Mucosa of rectum (tissue), 2 donors: ENCODE measurements at regions not wholly inside any gene's neighbourhood (a gene's known extent, or its start where the extent isn't known, plus 50 kb on each side); places are given as distances from the start of the nearest gene placed in this dataset.
A peak's percentile ranks its signal among the peaks of the same experiment; 100 is the strongest.

Experiments used
- H3K27ac ChIP-seq, 2 donors: one replicate each; pipeline ENCODE4 v1.7.0; 2013; ENCODE audit warnings: inconsistent platforms in 2 of 2, low read depth in 2 of 2, low read length in 2 of 2
- H3K27me3 ChIP-seq, 2 donors: one replicate each; pipeline ENCODE4 v1.7.0; 2013; ENCODE audit warnings: low read length in 2 of 2; ENCODE audit not compliant: control insufficient read depth in 2 of 2, insufficient read depth in 2 of 2
- H3K36me3 ChIP-seq, 2 donors: one replicate each; pipeline ENCODE4 v1.7.0; 2013; ENCODE audit warnings: low read length in 2 of 2; ENCODE audit not compliant: control insufficient read depth in 2 of 2, insufficient read depth in 2 of 2
- H3K4me1 ChIP-seq, 2 donors: one replicate each; pipeline ENCODE4 v1.7.0; 2013; ENCODE audit warnings: low read length in 2 of 2, mild to moderate bottlenecking in 1 of 2; ENCODE audit not compliant: control insufficient read depth in 2 of 2, insufficient read depth in 2 of 2
- H3K4me3 ChIP-seq, 2 donors: one replicate each; pipeline ENCODE4 v1.7.0; 2013; ENCODE audit warnings: low read length in 2 of 2
- H3K9ac ChIP-seq, 2 donors: one replicate each; pipeline ENCODE4 v1.7.0; 2013; ENCODE audit warnings: low read length in 2 of 2, low read depth in 1 of 2, mild to moderate bottlenecking in 1 of 2
- H3K9me3 ChIP-seq, 2 donors: one replicate each; pipeline ENCODE4 v1.7.0; 2013; ENCODE audit warnings: low read length in 2 of 2; ENCODE audit not compliant: control insufficient read depth in 2 of 2
- donor health status: healthy.
- donor health status: Normal muscosa, but diverticular disease.

DNA sequence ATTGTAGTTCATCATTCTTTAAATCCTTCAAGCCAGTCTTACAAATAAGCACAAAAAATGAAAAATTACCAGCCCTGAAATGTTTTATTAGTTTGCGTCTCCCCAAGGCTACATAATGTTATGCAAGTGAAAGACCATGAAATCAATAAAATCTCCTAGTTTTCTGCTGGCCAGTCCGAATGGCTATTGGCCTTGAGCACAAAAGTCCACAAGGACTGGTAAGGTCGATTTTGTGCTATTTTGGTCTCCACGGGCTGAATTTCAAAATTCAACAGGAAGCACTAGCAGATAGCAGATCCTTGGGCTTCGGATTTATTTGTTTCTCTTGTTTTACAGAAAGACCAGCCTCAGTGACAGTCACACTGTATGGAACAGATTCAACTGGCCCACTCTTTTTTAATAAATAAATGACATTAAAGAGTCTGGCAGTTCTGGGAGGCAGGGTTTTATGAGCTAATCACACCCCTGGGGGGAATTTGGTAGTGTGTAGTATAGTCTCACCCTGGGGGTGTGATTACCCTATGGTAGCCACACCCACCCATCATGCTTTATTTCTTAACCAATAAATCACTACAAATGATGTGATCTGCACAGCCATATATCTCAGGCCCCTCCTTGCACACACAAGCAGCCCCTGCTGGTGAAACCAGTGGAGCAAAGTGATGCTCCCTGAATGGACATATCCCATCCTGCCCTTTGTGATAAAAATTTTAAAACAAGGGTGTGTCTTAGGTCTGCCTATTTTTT is 51.1 kb upstream of the TMEM33 start:
- peaks cover 19 to 25% of the 10 kb centered on the region in 2 donors for H3K27me3 ChIP-seq
- H3K9me3 ChIP-seq: no peaks in the 10 kb centered on the region
- no peak overlapping the region for H3K9ac ChIP-seq
- no peak overlapping the region for H3K27ac ChIP-seq
- H3K4me3 ChIP-seq: no peak overlapping the region
- H3K4me1 ChIP-seq: peaks cover 3 to 8% of the 10 kb centered on the region in 2 donors
- H3K36me3 ChIP-seq: no peaks in the 10 kb centered on the region

DNA sequence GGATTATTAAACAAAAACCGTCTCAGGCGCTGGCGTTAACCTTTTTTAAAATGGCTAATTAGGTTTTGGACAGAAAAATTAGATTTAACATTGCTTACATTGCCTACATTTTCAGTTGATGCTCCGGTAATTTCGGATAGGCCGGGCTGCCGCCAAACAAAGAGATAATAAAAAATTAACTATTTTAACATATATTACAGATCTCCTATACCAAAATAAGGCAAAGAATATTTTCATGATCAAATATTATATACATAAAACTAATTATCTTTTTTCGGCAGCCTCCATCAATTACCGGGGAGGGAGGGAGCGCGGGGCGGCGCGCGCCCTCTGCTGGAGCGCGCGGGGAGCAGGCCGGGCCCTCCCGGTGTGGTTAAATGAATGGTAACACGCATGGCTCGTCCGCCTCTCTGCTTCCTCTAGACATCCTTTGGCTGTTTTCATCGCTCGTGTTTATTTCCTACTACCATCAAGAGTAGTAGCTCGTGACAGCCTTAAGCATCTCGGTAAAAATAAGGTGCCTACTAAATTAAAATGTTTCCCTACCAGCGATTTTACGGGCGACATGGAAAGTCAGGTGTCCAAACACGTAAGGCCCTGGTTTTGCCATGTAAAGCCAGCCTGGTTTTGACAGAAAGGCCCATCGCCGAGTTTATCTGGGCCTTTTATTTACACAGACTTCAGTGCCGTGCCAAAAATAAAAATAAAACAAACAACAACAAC is 52.4 kb upstream of the TMEM33 start:
- H3K9ac ChIP-seq: no peak overlapping the region
- H3K36me3 ChIP-seq: no peaks in the 10 kb centered on the region
- H3K27me3 ChIP-seq: peaks cover 28 to 32% of the 10 kb centered on the region in 2 donors
- no peak overlapping the region for H3K27ac ChIP-seq
- H3K4me1 ChIP-seq: peaks cover 3 to 8% of the 10 kb centered on the region in 2 donors
- H3K9me3 ChIP-seq: no peaks in the 10 kb centered on the region
- H3K4me3 ChIP-seq: peak overlapping the region in 1 of 2 donors; percentile 42

DNA sequence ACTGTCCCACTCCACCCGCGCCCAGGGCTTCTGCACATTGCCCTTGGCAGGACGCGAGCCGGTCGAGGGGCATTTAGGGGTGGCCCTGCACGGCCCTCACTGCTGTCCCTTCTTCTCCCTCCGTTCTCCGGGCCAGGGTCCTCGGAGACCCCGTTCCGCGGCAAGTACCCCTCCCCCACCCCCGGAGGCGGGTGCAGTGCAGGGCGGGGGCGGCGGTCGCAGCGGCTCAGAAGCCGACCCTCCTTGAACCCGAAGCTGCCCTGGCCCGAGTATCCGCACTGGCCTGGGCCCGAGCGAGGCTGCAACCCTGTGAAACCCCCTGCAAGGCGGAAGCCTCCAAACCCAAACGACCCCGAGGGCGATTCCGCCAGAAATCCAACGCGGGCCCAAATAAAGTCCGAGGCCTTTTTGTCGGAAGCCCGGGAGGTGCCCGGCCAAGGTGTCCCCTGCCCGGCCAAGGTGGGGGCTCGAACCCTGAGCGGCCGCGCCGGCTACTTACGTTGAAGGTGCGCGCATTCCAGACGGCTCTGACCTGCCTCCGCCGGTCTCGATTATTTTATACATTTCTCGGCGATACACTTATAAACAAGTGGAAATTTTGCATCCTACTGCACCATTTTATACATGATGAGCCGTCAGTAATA is 53.1 kb upstream of the TMEM33 start:
- peak overlapping the region in 1 of 2 donors; percentile 42 for H3K4me3 ChIP-seq
- peaks cover 3 to 8% of the 10 kb centered on the region in 2 donors for H3K4me1 ChIP-seq
- H3K27ac ChIP-seq: no peak overlapping the region
- no peak overlapping the region for H3K9ac ChIP-seq
- H3K9me3 ChIP-seq: no peaks in the 10 kb centered on the region
- H3K27me3 ChIP-seq: peaks cover 33 to 39% of the 10 kb centered on the region in 2 donors
- no peaks in the 10 kb centered on the region for H3K36me3 ChIP-seq

DNA sequence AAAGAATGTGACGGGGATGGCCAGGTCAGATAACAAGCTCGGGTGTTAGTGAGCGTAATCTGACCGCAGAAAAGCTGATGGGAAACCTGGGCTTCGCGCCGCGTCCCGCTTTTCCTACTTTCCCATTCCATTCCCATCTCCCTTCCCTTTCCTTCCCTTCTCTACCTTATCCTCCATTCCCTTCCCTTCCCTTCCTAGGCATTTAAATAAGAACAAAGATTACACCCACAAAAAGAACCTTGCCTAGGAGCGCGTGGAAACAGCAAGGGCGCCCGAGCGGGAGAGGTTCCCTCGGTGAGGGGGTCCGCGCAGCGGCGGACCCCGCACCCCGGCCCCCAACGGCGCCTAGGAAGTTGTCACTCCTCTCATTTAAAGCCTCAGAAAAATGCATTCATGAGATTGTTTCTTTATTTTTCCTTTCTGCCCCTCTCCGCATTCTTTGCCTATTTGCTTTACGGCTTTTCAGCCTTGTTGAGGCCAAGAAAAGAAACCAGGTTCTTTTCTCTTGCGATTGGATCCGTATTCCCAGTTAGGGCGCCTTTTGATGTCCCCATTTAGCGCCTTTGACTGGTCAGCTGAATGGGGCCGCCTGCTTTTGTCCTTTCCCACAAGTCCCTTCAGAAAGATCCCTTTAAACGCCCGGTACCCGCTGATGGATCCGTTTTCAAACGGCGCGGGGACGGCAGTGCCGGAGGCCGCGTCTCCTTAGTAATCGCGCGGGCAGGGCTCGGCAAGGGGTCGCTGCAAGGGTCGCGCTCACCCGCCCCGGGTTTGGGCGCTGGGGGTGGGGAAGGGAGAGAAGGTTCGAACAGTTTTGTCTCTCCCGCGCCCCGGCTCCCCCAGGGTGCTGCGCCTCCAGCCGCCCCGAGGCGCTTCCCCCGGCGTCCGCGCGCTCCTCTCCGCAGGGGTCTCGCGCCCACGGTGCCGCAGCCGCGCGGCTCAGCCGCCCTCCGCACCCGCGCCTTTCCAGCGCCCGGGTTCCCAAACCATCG is 54.1 kb upstream of the TMEM33 start:
- no peaks in the 10 kb centered on the region for H3K9me3 ChIP-seq
- no peak overlapping the region for H3K4me3 ChIP-seq
- peaks cover 36 to 43% of the 10 kb centered on the region in 2 donors for H3K27me3 ChIP-seq
- no peak overlapping the region for H3K9ac ChIP-seq
- H3K27ac ChIP-seq: no peak overlapping the region
- H3K4me1 ChIP-seq: peaks cover 3 to 8% of the 10 kb centered on the region in 2 donors
- H3K36me3 ChIP-seq: no peaks in the 10 kb centered on the region

GRCh38 chr4:41880022-41880837 is 55.0 kb upstream of the TMEM33 start:
- Histone ChIP-seq H3K27me3 (peaks cover 42 to 46% of the 10 kb centered on the region in 2 donors), H3K4me1 (peaks cover 3 to 8% of the 10 kb centered on the region in 2 donors), H3K36me3 (no peaks in the 10 kb centered on the region), H3K9me3 (no peaks in the 10 kb centered on the region), H3K9ac (no peak overlapping the region), H3K4me3 (no peak overlapping the region), H3K27ac (no peak overlapping the region)

- Histone ChIP-seq H3K4me3 (no peak overlapping the region), H3K27ac (no peak overlapping the region), H3K9me3 (no peaks in the 10 kb centered on the region), H3K9ac (no peak overlapping the region), H3K36me3 (no peaks in the 10 kb centered on the region), H3K27me3 (peaks cover 42 to 48% of the 10 kb centered on the region in 2 donors), H3K4me1 (peaks cover 3 to 8% of the 10 kb centered on the region in 2 donors)
These were observed 55.7 kb upstream of the TMEM33 start for GRCh38 chr4:41879552-41879951.

DNA sequence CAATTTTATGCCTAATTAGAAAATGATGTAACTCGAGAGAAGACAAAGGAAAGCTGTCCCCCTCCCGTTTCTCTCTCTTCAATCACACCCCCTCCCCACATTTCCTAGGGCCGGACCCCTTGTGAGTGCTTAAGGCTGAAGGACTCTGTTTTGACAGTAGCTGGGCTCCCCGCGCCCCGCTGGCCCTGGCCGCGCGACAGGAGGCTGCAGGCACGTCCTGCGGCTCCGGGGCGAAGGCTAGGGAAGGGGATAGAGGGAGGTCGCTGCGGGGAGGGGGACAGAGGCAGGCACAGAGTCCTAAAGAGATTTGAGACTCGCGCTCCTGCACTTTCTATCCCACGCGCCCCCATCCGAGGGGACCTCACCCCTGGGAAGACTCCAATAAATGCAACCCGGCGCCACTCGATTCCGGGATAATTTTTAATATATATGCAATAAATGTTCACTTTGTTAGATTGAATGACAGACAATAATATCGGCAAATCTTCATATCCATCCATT is 56.2 kb upstream of the TMEM33 start:
- H3K4me3 ChIP-seq: no peak overlapping the region
- H3K9ac ChIP-seq: no peak overlapping the region
- no peaks in the 10 kb centered on the region for H3K9me3 ChIP-seq
- H3K36me3 ChIP-seq: no peaks in the 10 kb centered on the region
- peaks cover 45 to 53% of the 10 kb centered on the region in 2 donors for H3K27me3 ChIP-seq
- peaks cover 3 to 8% of the 10 kb centered on the region in 2 donors for H3K4me1 ChIP-seq
- H3K27ac ChIP-seq: no peak overlapping the region

DNA sequence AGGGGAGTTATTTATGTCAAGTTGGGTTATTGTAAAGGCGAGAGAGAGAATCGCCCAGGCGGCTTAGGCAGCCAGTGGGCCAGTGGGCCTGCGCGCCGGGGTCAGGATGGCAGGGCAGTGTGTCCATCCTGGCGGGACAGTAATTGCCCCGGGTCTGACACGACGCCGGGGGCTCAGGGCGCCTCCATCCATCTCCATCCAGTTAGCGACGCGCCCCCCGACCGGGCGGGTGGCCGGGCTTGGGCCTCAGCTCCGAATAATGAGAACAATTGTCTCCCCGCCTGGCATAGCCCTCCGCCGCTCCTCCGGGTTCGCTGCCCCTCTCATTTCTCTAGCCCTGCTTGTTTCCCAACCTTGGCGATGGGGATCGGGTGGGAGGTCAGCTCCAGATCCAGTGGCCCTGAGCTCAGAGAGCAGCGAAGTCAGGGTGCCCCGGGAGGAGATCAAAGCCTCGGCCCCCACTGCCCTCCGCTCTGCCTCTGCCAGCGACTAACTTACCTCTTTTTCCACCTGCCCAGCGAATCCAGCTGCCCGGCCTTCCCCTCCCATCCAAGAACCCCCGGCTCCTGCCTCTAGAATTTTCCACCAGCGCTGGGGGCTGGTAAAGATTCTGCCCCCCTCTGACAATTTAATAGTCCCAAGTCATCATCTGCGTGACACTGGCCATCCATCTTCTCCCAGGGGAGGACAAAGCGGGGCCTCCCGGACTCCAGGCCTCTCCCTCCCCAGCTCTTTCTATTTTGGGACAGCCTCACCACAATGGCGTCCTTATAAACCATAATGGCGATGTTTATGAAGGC is 56.9 kb upstream of the TMEM33 start:
- no peaks in the 10 kb centered on the region for H3K9me3 ChIP-seq
- H3K9ac ChIP-seq: no peak overlapping the region
- peaks cover 3 to 8% of the 10 kb centered on the region in 2 donors for H3K4me1 ChIP-seq
- H3K36me3 ChIP-seq: no peaks in the 10 kb centered on the region
- peaks cover 50 to 56% of the 10 kb centered on the region in 2 donors for H3K27me3 ChIP-seq
- H3K27ac ChIP-seq: no peak overlapping the region
- no peak overlapping the region for H3K4me3 ChIP-seq
